ENCODE measurements at regions not wholly inside any gene's neighbourhood (a gene's known extent, or its start where the extent isn't known, plus 50 kb on each side); places are given as distances from the start of the nearest gene placed in this dataset.
"Not testable (repeated sequence)": the region's sequence is repeated elsewhere in the genome, so short reads cannot be mapped to it uniquely, and the experiment has no call there.

- Histone ChIP-seq H3K4me3 (no peak overlapping the region), H3K27ac (no peak overlapping the region)
Measured at GRCh38 chr16:17026600-17027242, 444.0 kb downstream of the XYLT1 start.

GRCh38 chr16:17027488-17028129, 443.2 kb downstream of the XYLT1 start:
- Histone ChIP-seq H3K27ac (no peak overlapping the region), H3K4me3 (no peak overlapping the region)

- H3K27ac ChIP-seq = no peak overlapping the region
- H3K4me3 ChIP-seq = no peak overlapping the region
Measured at GRCh38 chr16:17029602-17030350, 441.0 kb downstream of the XYLT1 start.

GRCh38 chr16:17031484-17032268, 439.1 kb downstream of the XYLT1 start:
- no peak overlapping the region for H3K4me3 ChIP-seq
- H3K27ac ChIP-seq = no peak overlapping the region

GRCh38 chr16:17032332-17032731, 438.4 kb downstream of the XYLT1 start:
- no peak overlapping the region for H3K27ac ChIP-seq
- H3K4me3 ChIP-seq = no peak overlapping the region

- no peak overlapping the region for H3K4me3 ChIP-seq
Measured at GRCh38 chr16:17034477-17035252, 436.1 kb downstream of the XYLT1 start.

GRCh38 chr16:17037499-17037898, 433.3 kb downstream of the XYLT1 start:
- no peak overlapping the region for H3K4me3 ChIP-seq
- peak overlapping the region in 4 of 21 experiments; percentile 19 to 54 (median 30) for H3K27ac ChIP-seq

More at GRCh38 chr16:17034477-17035252, 436.1 kb downstream of the XYLT1 start:
- no peak overlapping the region for H3K27ac ChIP-seq

GRCh38 chr16:17038415-17038814, 432.3 kb downstream of the XYLT1 start:
- peak overlapping the region in 1 of 21 experiments; percentile 45 for H3K27ac ChIP-seq
- H3K4me3 ChIP-seq = no peak overlapping the region

- not testable (repeated sequence) for H3K27ac ChIP-seq, H3K4me3 ChIP-seq
Measured at GRCh38 chr16:17049109-17049508, 421.7 kb downstream of the XYLT1 start.

GRCh38 chr16:17050468-17050867, 420.3 kb downstream of the XYLT1 start:
- Histone ChIP-seq H3K27ac (no peak overlapping the region), H3K4me3 (no peak overlapping the region)
